ENCODE measurements at regions not wholly inside any gene's neighbourhood (a gene's known extent, or its start where the extent isn't known, plus 50 kb on each side); places are given as distances from the start of the nearest gene placed in this dataset.

DNA sequence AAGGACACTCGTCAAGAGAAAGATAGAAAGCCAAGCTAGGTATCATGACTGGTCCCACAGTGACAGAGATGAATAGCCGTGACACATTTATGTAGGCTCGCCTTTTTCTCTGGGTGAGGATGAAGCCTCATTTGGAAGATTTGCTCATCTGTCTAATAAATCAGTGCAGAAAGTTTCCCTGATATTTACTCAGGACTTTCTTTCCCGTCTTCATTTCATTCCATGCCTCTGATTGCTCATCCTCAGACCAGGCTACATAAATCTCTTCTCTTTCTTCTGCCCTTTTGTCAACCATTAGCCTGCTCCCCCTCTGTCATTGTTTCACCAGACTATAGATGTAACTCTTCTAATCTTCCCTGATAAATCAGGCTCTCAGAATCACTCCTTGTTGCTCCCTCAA lies 361.8 kb upstream of the MEIS1 start:
- Histone ChIP-seq H3K36me3 (ENCODE audit: control insufficient read depth, insufficient read depth, low read length) (no peaks in the 10 kb centered on the region), H3K14ac (replicated peaks; ENCODE audit: low read depth, low read length) (no peak overlapping the region), H3K9me3 (ENCODE audit: control insufficient read depth, insufficient read depth, low read length) (no peaks in the 10 kb centered on the region), H4K20me1 (ENCODE audit: insufficient read depth, low read length) (no peaks in the 10 kb centered on the region), H3K9ac (ENCODE audit: low read depth, low read length) (no peak overlapping the region), H4K91ac (ENCODE audit: insufficient read depth, low read depth, low read length) (no peak overlapping the region), H4K8ac (ENCODE audit: low read depth in 2 of 2, low read length in 2 of 2) (no peak overlapping the region), H3K4me1 (ENCODE audit: control insufficient read depth, insufficient read depth, low read length) (no peaks in the 10 kb centered on the region), H2BK15ac (ENCODE audit: low read depth, low read length) (no peak overlapping the region), H2AK5ac (ENCODE audit: low read depth, low read length) (no peak overlapping the region), H3K79me1 (ENCODE audit: low read depth in 1 of 2, low read length in 2 of 2) (no peaks in the 10 kb centered on the region), H2AFZ (replicated peaks; ENCODE audit: low read length, poor library complexity) (no peak overlapping the region), H3K23ac (ENCODE audit: low read depth, low read length) (no peak overlapping the region), H3K27me3 (ENCODE audit: control insufficient read depth, insufficient read depth, low read length) (peaks cover 4% of the 10 kb centered on the region), H2BK5ac (ENCODE audit: low read depth, low read length, poor library complexity, severe bottlenecking) (no peak overlapping the region), H2BK120ac (ENCODE audit: low read depth, low read length) (no peak overlapping the region), H3K4me2 (ENCODE audit: low read depth, low read length) (no peak overlapping the region), H3K4me3 (ENCODE audit: insufficient read depth, low read depth, low read length) (no peak overlapping the region), H3K56ac (ENCODE audit: extremely low read depth, insufficient read depth, low read length) (no peak overlapping the region), H2AK9ac (replicated peaks; ENCODE audit: low read depth, low read length, poor library complexity) (no peak overlapping the region), H3K27ac (ENCODE audit: insufficient read depth, low read length) (no peak overlapping the region), H3K18ac (ENCODE audit: low read depth, low read length) (no peak overlapping the region), H3K9me1 (ENCODE audit: insufficient read depth, low read length) (no peaks in the 10 kb centered on the region), H2BK20ac (ENCODE audit: low read depth, low read length) (no peak overlapping the region), H4K5ac (ENCODE audit: low read depth, low read length) (no peak overlapping the region), H3K4ac (ENCODE audit: low read depth, low read length) (no peak overlapping the region)
- ATAC-seq (ENCODE audit: low read depth) = no peak
- ChIA-PET POLR2A (ENCODE audit: unreplicated experiment) (no interaction called here), CTCF (no interaction called here)
- intact Hi-C loops (cut with micrococcal nuclease) = no loop called here
- no peak for DNase-seq
- BruUV-seq (replicated peaks) = no TSS peak
- in situ Hi-C loops (cut with MboI; ENCODE audit: low sequenced_read_pairs) = no loop called here
- dilution Hi-C loops (cut with HindIII; ENCODE audit: low sequenced_read_pairs, unreplicated experiment) = no loop called here
- TF ChIP-seq, protein P1, sequence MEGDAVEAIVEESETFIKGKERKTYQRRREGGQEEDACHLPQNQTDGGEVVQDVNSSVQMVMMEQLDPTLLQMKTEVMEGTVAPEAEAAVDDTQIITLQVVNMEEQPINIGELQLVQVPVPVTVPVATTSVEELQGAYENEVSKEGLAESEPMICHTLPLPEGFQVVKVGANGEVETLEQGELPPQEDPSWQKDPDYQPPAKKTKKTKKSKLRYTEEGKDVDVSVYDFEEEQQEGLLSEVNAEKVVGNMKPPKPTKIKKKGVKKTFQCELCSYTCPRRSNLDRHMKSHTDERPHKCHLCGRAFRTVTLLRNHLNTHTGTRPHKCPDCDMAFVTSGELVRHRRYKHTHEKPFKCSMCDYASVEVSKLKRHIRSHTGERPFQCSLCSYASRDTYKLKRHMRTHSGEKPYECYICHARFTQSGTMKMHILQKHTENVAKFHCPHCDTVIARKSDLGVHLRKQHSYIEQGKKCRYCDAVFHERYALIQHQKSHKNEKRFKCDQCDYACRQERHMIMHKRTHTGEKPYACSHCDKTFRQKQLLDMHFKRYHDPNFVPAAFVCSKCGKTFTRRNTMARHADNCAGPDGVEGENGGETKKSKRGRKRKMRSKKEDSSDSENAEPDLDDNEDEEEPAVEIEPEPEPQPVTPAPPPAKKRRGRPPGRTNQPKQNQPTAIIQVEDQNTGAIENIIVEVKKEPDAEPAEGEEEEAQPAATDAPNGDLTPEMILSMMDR (conservative IDR thresholded peaks at IDR 0.05; ENCODE audit: low read depth, low read length) = no peak
- TF ChIP-seq MAFK (IDR thresholded peaks at IDR 0.05; ENCODE audit: low read depth, low read length) (no peak), BHLHE40 (IDR thresholded peaks at IDR 0.05; ENCODE audit: low read depth, low read length) (no peak), FOS (IDR thresholded peaks at IDR 0.05; ENCODE audit: low read depth, low read length) (no peak), CHD1 (IDR thresholded peaks at IDR 0.05; ENCODE audit: low read depth, low read length) (no peak), RCOR1 (IDR thresholded peaks at IDR 0.05; ENCODE audit: insufficient replicate concordance, low read length) (no peak), RFX5 (IDR thresholded peaks at IDR 0.05; ENCODE audit: low read depth, low read length) (no peak), NFE2L2 (IDR thresholded peaks at IDR 0.05; ENCODE audit: low read depth, low read length) (no peak), POLR2A (IDR thresholded peaks at IDR 0.05; ENCODE audit: low read depth, low read length) (no peak), CEBPB (IDR thresholded peaks at IDR 0.05; ENCODE audit: low read depth, low read length) (no peak)
- TF ChIP-seq, protein P2, sequence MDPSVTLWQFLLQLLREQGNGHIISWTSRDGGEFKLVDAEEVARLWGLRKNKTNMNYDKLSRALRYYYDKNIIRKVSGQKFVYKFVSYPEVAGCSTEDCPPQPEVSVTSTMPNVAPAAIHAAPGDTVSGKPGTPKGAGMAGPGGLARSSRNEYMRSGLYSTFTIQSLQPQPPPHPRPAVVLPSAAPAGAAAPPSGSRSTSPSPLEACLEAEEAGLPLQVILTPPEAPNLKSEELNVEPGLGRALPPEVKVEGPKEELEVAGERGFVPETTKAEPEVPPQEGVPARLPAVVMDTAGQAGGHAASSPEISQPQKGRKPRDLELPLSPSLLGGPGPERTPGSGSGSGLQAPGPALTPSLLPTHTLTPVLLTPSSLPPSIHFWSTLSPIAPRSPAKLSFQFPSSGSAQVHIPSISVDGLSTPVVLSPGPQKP (IDR thresholded peaks at IDR 0.05; ENCODE audit: borderline replicate concordance, low read depth, low read length) = no peak
- 20% methylated on average over 1 of the region's 4 CpGs; no CpG with 5 or more reads in 1 of the 2 experiments for WGBS, 2 experiments (ENCODE audit: extremely low coverage in 2 of 2, insufficient read length in 1 of 2)

Data from IMR-90 (cell line).